SK-N-MC (cell line): ENCODE measurements at regions not wholly inside any gene's neighbourhood (a gene's known extent, or its start where the extent isn't known, plus 50 kb on each side); places are given as distances from the start of the nearest gene placed in this dataset.

Experiments
- EZH2 ChIP-seq: fragments of 200-600 bp; sonication (generic); IDR thresholded peaks from one replicate; pipeline ENCODE4 v1.6.1; 2017; ENCODE audit warnings: antibody characterized with exemption
- FOXP2 ChIP-seq: optimal IDR thresholded peaks from 2 replicates; pipeline ENCODE3; 2011; ENCODE audit warnings: mild to moderate bottlenecking, moderate library complexity; ENCODE audit not compliant: insufficient read depth; ENCODE audit errors: extremely low read length, control extremely low read depth
- POLR2AphosphoS5 ChIP-seq: IDR thresholded peaks from 2 replicates; pipeline ENCODE4 v1.6.1; 2012; ENCODE audit warnings: mild to moderate bottlenecking, low read depth, low read length, borderline replicate concordance

DNA sequence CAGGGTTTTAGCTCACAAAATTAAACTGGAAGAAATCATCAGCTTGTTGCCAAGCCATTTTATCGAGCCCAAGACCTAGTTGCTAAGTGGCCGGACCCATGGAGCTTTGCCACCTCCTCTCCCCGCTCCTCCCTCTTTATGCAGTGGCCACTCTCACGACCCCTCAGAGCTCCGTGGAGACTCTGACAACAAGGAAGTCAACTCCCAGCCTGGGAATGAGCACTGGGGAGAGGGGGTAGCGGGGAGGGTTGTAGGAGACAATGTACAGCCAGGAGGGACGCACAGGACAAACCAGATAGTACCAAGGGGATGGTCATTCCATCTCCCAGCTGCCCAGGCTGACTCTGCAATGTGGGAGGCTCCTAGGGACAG lies 250.9 kb downstream of the SIPA1L2 start:
- no peak for TF ChIP-seq POLR2AphosphoS5
- no peak for TF ChIP-seq EZH2
- TF ChIP-seq FOXP2, result no peak
